Brain microvascular endothelial cell (primary cell): ENCODE measurements at regions not wholly inside any gene's neighbourhood (a gene's known extent, or its start where the extent isn't known, plus 50 kb on each side); places are given as distances from the start of the nearest gene placed in this dataset.

Experiments
- DNase-seq: peaks from one replicate; pipeline ENCODE4 v3.0.0-alpha.2; 2020
- H3K27ac ChIP-seq: fragments of 250-450 bp; sonication (Bioruptor Pico); 2 replicates; pipeline ENCODE4 v1.5.1; 2020; ENCODE audit warnings: mild to moderate bottlenecking, moderate library complexity
- H3K27me3 ChIP-seq: fragments of 250-450 bp; sonication (Bioruptor Pico); replicated peaks from 2 replicates; pipeline ENCODE4 v1.5.1; 2020; ENCODE audit warnings: mild to moderate bottlenecking
- H3K36me3 ChIP-seq: fragments of 250-450 bp; sonication (Bioruptor Pico); replicated peaks from 2 replicates; pipeline ENCODE4 v1.5.1; 2020; ENCODE audit warnings: mild to moderate bottlenecking
- H3K4me3 ChIP-seq: 2 replicates; pipeline ENCODE4 v1.5.1; 2011; ENCODE audit warnings: low read depth, mild to moderate bottlenecking, control low read depth, low read length, moderate library complexity
- in situ Hi-C: cut with HindIII; loops from 2 replicates; pipeline ENCODE4 v1.10.0; 2017; ENCODE audit warnings: low sequenced_read_pairs, low pct_ligation_motif_present
- TF ChIP-seq, protein P1 (sequence below): IDR thresholded peaks from 2 replicates; pipeline ENCODE4 v1.5.1; 2011; ENCODE audit warnings: low read depth, mild to moderate bottlenecking, moderate library complexity, low read length, control low read depth, inconsistent platforms; ENCODE audit errors: missing control alignments

DNA sequence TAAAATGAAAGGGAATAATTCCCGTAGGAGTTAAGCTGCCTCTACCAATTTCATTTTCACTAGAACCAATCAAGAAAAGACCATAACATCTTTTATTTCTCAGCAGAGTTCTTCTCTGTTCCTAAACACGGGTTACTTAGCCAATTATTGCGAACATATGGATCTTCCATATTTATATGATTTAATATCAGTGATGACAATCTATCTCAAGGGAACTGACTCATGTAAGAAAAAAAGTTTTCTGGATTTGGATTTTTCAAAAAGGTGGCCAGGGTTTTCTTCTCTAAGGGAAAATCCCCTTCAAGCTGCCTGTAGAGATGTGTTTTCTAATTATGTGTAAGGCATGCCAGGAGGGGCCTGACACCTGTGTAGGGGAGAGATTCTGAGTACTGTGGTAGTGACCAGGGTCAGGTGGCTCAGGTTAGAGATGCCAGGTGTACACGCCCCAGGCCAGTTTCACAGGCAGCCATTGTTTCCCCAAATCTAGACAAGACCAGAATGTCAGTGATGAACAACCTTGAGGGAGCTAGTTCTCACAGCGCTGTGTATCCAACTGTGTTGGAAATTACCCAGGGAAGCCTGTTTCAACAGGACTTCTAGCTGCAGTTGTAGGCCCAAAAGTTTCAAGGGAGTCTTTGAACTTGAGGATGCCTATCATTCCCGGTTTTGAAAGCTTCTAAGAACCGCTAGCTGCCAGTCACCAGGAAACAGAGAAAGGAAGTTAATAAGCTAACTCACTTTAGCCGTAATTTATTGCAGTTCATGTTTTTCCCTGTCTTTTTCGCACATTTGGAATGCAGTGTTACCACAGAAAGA is 572.5 kb upstream of the RGMB start:
- Histone ChIP-seq H3K27me3 (no peaks in the 10 kb centered on the region), H3K36me3 (no peaks in the 10 kb centered on the region), H3K27ac (no peak overlapping the region), H3K4me3 (no peak overlapping the region)
- TF ChIP-seq, protein P1, sequence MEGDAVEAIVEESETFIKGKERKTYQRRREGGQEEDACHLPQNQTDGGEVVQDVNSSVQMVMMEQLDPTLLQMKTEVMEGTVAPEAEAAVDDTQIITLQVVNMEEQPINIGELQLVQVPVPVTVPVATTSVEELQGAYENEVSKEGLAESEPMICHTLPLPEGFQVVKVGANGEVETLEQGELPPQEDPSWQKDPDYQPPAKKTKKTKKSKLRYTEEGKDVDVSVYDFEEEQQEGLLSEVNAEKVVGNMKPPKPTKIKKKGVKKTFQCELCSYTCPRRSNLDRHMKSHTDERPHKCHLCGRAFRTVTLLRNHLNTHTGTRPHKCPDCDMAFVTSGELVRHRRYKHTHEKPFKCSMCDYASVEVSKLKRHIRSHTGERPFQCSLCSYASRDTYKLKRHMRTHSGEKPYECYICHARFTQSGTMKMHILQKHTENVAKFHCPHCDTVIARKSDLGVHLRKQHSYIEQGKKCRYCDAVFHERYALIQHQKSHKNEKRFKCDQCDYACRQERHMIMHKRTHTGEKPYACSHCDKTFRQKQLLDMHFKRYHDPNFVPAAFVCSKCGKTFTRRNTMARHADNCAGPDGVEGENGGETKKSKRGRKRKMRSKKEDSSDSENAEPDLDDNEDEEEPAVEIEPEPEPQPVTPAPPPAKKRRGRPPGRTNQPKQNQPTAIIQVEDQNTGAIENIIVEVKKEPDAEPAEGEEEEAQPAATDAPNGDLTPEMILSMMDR = no peak
- in situ Hi-C loops = no loop called here
- no peak for DNase-seq

DNA sequence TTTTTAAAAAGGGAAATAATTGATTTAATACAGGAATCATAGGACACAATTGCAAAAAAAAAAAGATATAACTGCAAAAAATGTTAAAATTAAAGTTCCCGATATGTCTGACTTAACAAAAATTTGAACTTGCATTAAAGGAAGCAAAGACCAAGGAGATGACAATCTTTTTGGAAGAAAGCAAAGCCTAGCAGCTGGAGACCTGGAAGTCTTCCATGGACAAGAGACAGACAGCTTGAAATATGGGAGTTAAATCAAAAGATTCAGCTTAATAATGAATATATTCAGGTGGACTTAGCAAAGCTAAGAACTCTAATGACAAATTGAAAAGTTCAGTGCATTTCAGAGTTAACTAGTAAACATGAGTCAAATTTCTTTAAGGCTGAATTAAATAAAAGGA is 568.7 kb upstream of the RGMB start:
- H3K4me3 ChIP-seq = no peak overlapping the region
- H3K36me3 ChIP-seq = no peaks in the 10 kb centered on the region
- DNase-seq = no peak
- no peaks in the 10 kb centered on the region for H3K27me3 ChIP-seq
- TF ChIP-seq, protein P1 = no peak
- no peak overlapping the region for H3K27ac ChIP-seq
- in situ Hi-C loops = no loop called here

DNA sequence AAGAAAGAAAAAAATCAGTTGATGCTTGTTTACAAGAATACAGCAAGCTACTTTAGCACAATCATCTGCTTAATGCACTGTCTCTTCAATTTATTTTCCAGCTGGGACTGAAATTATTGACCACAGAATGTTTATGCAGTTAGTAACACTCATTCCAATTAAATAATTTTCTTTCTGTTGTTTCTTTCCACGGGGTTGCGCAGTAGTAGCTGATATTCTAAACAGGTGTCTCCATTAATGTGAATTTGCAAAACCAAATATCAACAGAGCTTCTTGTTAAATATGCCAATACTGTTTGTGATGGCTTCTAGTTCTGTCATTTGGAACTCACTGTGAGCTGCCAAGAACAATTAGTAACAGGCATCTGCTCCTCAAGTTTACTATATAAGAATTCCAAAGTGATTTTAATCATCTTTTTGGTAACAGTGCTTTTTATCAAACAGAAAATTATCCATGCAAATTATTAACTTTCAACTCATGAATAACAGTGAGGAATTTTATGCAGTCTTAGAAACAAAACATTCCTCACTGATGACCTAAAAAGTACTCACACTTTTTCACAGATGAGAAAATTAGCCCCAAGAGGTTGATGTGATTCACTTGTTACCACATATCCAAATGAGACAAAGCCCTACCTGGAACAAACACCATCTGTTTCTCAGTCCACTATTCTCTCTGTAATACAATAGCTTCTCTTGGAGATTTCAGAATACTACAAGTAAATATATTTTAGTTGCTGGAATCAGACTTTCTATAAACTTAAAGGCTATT is 567.6 kb upstream of the RGMB start:
- TF ChIP-seq, protein P1 = no peak
- no peak for DNase-seq
- no peak overlapping the region for H3K27ac ChIP-seq
- no peak overlapping the region for H3K4me3 ChIP-seq
- no peaks in the 10 kb centered on the region for H3K36me3 ChIP-seq
- in situ Hi-C loops = no loop called here
- H3K27me3 ChIP-seq = no peaks in the 10 kb centered on the region

DNA sequence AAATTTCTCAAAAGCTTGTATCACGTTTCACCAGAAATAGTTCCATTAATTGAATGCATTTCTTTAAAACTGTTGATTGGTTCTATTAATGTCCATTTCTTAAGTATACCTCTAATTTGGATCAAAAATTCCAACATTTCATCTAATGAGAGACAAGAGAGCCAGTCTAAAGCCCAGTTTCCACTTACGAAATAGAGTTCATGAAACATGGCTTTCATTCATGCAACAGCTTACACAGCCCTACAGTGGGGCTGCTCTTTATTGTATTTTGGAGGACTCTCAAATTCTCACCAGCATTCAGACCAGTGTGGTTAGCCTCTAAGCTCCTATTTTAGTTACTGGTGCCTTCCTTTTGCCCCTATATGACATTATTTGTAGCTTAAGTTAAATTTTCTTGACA is 566.9 kb upstream of the RGMB start:
- no peak for DNase-seq
- no peaks in the 10 kb centered on the region for H3K27me3 ChIP-seq
- no peak overlapping the region for H3K4me3 ChIP-seq
- in situ Hi-C loops = no loop called here
- no peak overlapping the region for H3K27ac ChIP-seq
- no peaks in the 10 kb centered on the region for H3K36me3 ChIP-seq
- TF ChIP-seq, protein P1 = no peak

DNA sequence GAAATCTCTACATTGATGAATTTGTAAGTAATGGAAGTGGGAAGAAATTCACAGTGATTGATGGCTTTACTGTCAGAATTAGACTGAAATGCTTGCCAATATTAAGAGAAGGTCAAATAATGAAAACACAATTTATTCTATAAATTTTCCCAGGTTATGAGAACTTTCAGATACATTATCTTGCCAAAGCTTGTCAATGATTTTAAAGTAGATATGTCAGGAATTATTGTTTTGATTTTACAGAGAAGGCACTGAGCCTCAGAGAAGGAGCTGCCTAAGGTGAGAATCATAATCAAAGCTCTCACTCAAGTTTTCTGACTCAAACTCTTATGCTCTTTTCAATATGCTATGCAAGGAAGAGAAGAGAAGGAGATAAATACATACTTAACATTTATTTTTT is 564.0 kb upstream of the RGMB start:
- H3K4me3 ChIP-seq = no peak overlapping the region
- H3K27ac ChIP-seq = no peak overlapping the region
- TF ChIP-seq, protein P1 = no peak
- H3K36me3 ChIP-seq = no peaks in the 10 kb centered on the region
- no peak for DNase-seq
- in situ Hi-C loops = no loop called here
- H3K27me3 ChIP-seq = no peaks in the 10 kb centered on the region
